ENCODE measurements at regions not wholly inside any gene's neighbourhood (a gene's known extent, or its start where the extent isn't known, plus 50 kb on each side); places are given as distances from the start of the nearest gene placed in this dataset.

- TF ChIP-seq E2F4 (CRISPR knock-in tag; IDR thresholded peaks at IDR 0.05; ENCODE audit: low read depth) (no peak), HDAC1 (IDR thresholded peaks at IDR 0.05) (no peak), SAFB2 (IDR thresholded peaks at IDR 0.05; ENCODE audit: borderline replicate concordance, low read depth, low read length, severe bottlenecking) (no peak), ZC3H11A (IDR thresholded peaks at IDR 0.05; ENCODE audit: low read depth, low read length) (no peak), PHF21A (IDR thresholded peaks at IDR 0.05; ENCODE audit: borderline replicate concordance, low read depth) (no peak)
Measured at GRCh38 chr21:18151046-18151445, 93.6 kb upstream of the CHODL start (continued).

GRCh38 chr21:18148401-18148800 is 96.2 kb upstream of the CHODL start:
- in situ Hi-C loops (cut with MboI): no loop called here
- no peaks in the 10 kb centered on the region for H3K36me3 ChIP-seq (ENCODE audit: control insufficient read depth, insufficient read depth, low read length)
- intact Hi-C loops (cut with micrococcal nuclease): no loop called here
- H3K4me2 ChIP-seq (ENCODE audit: insufficient read depth, low read length): no peak overlapping the region
- no peaks in the 10 kb centered on the region for H3K4me1 ChIP-seq (replicated peaks in 1 of 2; ENCODE audit: control insufficient read depth in 2 of 2, insufficient read depth in 2 of 2, low read length in 2 of 2)
- H3K9me3 ChIP-seq (replicated peaks; ENCODE audit: control insufficient read depth, insufficient read depth, low read depth, low read length): no peaks in the 10 kb centered on the region
- H4K20me1 ChIP-seq (replicated peaks; ENCODE audit: control insufficient read depth, insufficient read depth, low read length): no peaks in the 10 kb centered on the region
- H3K79me2 ChIP-seq (ENCODE audit: control insufficient read depth, insufficient read depth, low read length): no peaks in the 10 kb centered on the region
- DNase-seq (ENCODE audit: extremely low read depth in 1 of 4, low spot score in 3 of 4) (no peak), ATAC-seq (no peak), FAIRE-seq (no peak)
- BruUV-seq (replicated peaks): no TSS peak
- H3K9ac ChIP-seq (ENCODE audit: insufficient read depth in 1 of 2, low read depth in 2 of 2, low read length in 2 of 2): no peak overlapping the region
- H3K27me3 ChIP-seq (ENCODE audit: control insufficient read depth in 2 of 2, insufficient read depth in 2 of 2, low read length in 2 of 2): no peaks in the 10 kb centered on the region
- H2AFZ ChIP-seq (ENCODE audit: low read depth, low read length): no peak overlapping the region
- H3K9me1 ChIP-seq (ENCODE audit: control insufficient read depth, insufficient read depth, low read length): no peaks in the 10 kb centered on the region
- CTCF ChIA-PET (ENCODE audit: low intra/inter-chr PET ratio): no interaction called here
- no peak overlapping the region for H3K4me3 ChIP-seq
- POLR2A ChIA-PET: no interaction called here
- no peak overlapping the region for H3K27ac ChIP-seq (ENCODE audit: extremely low read depth, low read depth, low read length)
- TF ChIP-seq ZNF551 (CRISPR knock-in tag; IDR thresholded peaks at IDR 0.05): no peak
- TF ChIP-seq ZNF512 (tag; IDR thresholded peaks at IDR 0.05): no peak
- TF ChIP-seq NKRF (IDR thresholded peaks at IDR 0.05; ENCODE audit: borderline replicate concordance): no peak
- TF ChIP-seq EGR1 (conservative IDR thresholded peaks at IDR 0.05): no peak
- no peak for TF ChIP-seq ZNF780A (CRISPR knock-in tag; IDR thresholded peaks at IDR 0.05)
- TF ChIP-seq KLF13 (tag; IDR thresholded peaks at IDR 0.05; ENCODE audit: borderline replicate concordance, low read depth): no peak
- no peak for TF ChIP-seq XRCC3 (IDR thresholded peaks at IDR 0.05)
- TF ChIP-seq DNMT1 (IDR thresholded peaks at IDR 0.05): no peak
- TF ChIP-seq ZNF444 (CRISPR knock-in tag; IDR thresholded peaks at IDR 0.05): no peak
- TF ChIP-seq SMAD3 (CRISPR knock-in tag; conservative IDR thresholded peaks at IDR 0.05): no peak
- TF ChIP-seq VEZF1 (CRISPR knock-in tag; IDR thresholded peaks at IDR 0.05): no peak
- TF ChIP-seq HDAC2 (IDR thresholded peaks at IDR 0.05): no peak
- TF ChIP-seq NELFE (IDR thresholded peaks at IDR 0.05; ENCODE audit: insufficient read depth, insufficient read length): no peak
